GM21786 (cell line): ENCODE measurements at regions not wholly inside any gene's neighbourhood (a gene's known extent, or its start where the extent isn't known, plus 50 kb on each side); places are given as distances from the start of the nearest gene placed in this dataset.
A peak's percentile ranks its signal among the peaks of the same experiment; 100 is the strongest.

Experiments used
- ATAC-seq: cut with Tn5 transposase; IDR thresholded peaks from one replicate; pipeline ENCODE4 v1.9.1; 2021; ENCODE audit not compliant: unreplicated experiment

DNA sequence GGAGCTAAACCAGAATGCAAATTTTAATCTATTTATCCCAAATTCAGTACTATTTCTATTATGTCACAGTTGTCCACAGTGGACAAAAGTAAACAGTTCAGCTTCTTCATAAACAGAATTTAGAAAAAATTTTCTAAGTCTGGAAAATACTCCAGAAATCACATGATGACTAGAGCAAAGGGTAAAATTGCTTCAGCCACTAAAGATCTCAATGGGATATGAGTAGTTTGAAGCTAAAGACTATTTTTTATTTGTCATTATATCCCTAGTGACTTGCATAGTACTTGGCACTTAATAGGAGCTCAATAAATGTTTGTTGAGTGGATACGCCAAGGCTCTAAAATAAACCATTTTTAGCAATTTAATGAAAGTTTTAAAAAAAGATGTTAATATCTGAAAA lies 354.3 kb upstream of the AGTR1 start:
- no peak for ATAC-seq

DNA sequence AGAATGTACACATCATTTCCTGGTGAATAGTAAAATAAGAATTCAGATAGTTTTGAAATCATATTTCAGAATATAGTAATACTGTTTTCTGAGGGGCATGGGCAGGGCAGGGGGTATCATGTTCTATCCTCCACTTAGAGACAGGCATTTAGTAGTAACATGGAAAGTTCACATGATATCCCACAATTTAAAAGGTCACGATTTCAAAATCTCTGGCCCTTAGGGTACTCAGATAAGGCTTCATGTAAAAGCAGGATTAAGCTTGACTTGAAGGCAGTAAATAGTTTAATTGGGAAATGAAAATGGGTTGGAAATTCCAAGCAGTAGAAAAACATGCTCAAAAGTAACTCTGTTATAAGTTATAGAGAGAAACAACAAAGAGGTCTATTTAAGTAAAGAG lies 353.2 kb upstream of the AGTR1 start:
- ATAC-seq, result no peak

DNA sequence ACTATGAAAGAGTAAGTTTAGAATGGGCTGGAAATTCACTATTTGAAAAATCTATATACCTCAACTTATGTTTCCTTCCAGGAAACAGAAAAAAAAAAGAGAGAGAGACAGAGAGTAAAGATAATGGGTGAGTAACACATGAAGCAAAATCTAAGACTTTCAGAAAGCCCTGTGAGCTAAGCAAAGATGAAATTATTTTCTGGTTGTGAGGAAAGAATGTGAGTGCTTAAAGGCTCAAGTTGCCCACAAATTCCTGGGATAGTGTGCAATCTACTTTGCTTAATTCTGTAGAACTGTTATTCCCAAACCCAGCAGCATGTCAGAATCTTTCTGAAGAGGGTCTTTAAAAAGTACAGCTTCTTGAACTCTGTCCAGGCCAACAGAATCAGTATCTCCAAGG lies 337.7 kb upstream of the AGTR1 start:
- no peak for ATAC-seq

DNA sequence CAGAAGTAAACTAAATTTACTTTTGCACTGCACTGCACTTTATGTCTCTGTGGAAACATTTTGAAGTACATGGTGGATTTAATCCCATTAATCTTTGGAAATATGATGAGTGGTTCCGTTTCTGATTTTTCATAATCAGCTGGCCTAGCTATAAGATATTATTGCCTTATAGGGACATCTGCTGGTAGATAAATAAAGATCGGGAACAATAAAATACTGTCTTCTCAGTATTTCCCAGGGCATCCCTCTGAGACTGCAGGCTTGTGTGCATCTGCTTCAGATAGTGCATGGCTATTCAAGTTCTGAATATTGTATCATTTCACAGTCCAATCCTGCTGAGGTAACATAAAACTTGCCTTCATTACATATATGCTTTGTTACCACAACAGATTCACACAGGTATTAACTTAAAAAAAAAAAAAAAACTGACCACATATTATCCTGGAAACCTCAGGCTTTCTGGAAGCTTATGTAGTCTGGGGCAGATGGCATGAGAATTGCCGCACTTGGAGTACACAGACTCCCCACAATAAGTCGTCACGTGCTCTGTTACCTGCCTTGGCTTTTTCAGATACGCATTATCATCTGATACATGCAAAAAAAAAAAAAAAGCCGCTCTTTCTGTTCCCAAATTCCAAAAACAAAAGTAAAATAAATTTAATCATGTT lies 330.8 kb upstream of the AGTR1 start:
- ATAC-seq, result no peak

DNA sequence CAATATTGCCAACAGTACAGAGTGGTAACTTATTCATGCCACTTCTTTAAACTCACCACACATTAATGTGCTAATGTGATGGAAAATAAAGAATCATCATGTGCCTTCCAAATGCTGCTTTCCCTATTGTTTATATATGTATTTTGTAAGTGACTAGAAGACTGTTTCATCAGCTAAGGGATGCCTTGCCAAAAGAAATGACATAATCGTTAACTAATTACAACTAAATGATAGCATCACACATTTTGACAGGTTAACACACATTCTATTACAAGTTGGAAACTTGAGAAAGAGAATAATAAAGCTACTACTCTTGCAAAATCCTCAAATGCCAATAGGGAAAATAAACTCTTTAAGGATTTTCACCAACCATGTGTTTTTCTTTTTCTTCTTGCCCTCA lies 329.9 kb upstream of the AGTR1 start:
- ATAC-seq, result no peak

DNA sequence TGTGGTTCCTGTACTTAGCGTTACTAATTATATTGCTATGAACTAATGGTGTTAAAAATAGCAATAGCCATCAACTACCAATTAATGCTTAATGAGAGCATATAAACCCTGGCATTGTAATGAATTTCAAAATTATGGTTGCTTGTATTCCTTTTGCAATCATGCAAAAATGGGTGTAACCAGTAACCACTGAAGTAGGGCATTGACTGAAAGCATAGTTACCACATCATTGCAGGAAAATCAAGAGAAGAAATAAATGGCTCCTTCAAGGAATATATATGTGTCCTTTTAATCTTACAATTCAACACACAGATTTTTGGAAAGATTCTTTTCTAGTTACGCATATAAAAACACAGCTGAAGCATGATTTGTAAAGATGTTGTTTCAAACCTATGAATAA lies 328.3 kb upstream of the AGTR1 start:
- ATAC-seq, result no peak

DNA sequence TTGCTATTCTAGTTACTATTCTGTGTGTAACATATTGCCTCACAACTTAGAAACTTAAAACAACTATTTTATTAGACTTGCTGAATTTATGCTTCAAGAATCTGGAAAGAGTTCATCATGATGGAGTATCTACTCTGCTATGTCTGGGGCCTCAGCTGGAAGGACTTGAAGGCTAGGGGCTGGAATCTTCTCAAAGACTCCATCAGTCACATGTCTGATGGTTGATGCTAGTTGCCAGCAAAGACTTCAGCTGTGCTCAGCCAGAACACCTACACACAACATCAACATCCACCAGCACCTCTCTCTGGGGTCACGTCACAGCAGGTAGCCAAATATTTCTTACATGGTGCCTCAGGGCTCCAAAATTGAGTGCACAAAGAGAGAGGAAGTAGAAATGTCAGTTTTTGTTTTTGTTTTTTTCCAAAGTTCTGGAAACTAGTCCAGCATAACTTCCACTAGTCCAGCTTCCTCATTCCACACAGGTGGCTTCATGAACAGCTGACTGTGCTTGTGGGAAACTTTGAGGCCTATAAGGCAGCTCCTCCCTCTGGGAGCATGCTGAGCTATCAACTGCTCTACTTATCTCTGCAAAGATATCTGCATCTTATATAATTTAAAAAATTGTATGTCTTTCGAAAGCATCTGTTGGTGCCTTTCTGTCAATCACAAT lies 325.4 kb upstream of the AGTR1 start:
- no peak for ATAC-seq

DNA sequence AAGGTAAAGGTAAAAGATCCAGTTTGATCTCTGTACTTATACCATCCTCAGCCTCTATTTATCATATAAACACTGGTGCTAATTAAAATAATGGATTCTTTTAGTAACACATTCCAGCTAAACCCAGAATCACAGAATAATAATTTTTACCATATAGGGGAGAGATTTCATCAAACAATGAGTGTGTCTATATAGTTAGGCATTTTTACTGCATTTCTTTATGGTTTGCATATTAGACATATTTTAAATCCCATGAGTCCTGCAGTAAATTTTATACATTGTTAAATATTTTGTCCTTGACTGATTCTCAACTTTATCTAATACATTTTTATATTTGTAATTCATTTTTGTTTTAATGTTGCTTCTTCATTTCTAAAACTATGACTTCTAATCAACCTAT lies 323.7 kb upstream of the AGTR1 start:
- ATAC-seq, result no peak

DNA sequence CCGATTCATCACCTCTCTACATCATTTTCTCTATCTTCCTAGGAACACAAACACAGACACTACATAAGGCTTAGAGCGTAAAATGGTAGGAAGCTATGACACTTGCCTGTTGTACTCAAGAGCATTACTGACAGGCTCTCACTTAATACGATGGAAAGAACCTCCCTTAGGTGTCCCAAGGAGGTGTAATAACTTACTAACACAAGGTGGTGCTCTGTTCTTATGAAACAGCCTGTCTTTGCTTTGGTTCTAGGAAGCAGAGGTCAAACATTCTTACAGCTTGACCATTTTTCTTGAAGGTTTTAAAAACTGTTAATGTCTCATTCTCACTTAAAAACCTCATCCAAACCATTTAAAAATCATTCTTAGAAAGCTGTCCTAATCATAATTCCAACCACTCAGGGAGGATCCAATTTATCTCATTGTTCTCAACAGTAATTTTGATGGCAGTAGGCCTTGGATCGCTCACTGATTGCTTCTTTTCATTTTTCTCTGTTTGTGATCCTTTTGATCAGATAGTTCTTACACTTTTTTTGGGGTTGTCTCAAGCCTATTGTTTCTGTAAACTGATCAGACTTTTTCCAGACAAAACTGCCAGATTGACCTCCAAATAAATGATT lies 317.8 kb upstream of the AGTR1 start:
- peak; percentile 85 for ATAC-seq

DNA sequence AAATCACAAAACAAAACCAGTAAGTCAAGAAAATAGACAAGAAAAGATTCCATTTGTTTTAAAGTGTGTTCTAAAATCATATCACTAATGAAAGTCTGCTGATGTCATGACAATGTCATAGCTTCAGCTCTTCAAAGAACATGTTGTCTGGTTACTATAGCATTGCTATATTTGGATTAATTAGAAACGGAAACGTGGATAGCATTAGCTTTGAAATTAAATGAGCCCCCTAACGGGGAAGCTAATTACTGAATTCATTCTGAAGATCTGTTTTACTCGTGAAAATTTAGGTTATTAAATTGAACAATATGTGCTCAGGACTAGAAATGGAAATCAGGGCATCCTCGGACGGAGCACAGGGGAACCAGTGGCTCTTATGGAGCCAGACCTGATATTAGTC lies 316.7 kb upstream of the AGTR1 start:
- ATAC-seq, result no peak

DNA sequence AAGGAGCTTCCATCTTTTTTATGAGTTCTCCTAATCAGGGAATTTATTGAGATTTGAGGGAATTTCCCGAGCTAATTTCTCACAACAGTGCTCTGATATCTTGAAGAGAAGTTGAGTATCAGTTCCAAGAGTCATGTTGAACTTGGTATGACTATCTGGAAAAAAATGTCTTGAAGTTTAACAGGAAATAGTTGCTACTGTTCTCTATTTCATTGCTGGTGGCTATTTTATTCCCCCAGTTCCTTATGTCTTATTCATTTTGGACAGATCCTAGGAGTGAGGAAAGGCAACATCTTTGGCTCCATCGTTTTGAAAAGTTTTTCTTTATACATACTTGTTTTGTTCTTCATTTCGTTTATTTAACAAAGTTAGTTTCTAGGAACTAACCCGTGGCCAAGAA lies 307.8 kb upstream of the AGTR1 start:
- ATAC-seq, result no peak

DNA sequence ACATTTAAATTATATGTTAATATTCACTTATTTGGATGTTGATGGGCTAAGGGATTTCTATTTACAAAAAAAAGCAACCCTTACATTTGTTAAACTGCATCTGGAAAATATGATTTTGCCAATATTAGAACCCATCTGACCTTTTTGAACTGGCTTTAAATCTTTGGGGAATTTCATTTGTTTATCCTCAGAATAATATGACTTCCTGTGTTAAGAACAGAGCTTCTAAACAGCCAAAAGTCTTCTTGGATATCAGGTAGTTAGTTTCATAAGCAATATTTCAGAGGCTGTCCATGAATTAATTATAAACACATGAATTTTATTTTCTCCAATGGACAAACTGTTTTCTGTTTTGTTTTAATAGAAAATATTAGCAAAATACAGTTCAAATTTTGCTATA lies 301.9 kb upstream of the AGTR1 start:
- no peak for ATAC-seq

DNA sequence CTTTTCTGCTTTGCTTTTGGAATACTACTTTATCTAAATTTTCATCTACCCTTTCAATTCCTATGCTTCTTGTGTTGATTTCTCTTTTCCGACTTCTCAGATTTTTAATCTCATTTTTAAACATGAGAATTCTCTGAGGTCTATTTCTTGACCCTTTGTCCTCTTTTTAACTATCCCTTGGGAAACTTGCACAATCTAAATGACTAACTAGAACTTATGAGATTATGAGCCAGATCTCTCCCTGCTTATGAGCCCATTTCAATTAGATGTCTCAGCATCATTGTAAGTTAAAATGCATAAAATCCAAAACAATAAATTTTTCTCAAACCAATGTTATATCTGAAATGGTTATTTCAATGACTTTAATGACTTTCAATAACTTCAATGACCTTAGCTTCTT lies 296.9 kb upstream of the AGTR1 start:
- ATAC-seq, result no peak

DNA sequence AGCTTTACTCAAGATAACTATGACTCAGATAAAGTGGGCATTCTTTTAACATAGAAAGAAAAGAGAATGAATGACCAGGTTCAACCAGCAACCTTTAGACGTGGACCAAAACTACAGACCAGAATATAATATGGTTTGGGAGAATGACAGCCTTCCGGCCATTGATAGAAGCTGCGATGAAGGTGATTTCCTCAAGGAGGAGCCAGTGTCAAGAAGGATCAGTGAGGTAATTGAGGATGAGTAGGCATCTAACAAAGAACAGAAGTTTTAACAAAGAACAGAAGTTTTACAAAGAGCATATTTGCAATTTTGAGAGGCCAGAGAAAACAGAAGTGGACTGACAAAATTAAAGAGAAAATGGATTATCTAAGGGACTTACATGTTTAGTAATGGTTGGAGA lies 289.0 kb upstream of the AGTR1 start:
- ATAC-seq, result no peak

DNA sequence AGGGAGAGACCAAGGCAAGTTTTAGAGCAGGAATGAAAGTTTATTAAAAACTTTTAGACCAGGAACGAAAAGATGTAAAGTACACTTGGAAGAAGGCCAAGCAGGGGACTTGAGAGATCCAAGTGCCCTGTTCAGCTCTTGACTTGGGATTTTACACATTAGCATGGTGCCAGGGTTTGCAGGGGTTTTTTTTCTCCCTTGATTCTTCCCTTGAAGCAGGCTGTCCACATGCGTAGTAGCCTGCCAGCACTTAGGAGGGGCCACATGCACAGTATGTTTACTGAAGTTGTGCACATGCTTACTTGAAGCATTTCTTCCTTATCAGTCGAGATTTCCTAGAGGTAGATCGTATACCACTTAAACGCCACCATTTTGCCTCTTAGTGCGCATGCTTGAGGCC lies 277.5 kb upstream of the AGTR1 start:
- no peak for ATAC-seq

DNA sequence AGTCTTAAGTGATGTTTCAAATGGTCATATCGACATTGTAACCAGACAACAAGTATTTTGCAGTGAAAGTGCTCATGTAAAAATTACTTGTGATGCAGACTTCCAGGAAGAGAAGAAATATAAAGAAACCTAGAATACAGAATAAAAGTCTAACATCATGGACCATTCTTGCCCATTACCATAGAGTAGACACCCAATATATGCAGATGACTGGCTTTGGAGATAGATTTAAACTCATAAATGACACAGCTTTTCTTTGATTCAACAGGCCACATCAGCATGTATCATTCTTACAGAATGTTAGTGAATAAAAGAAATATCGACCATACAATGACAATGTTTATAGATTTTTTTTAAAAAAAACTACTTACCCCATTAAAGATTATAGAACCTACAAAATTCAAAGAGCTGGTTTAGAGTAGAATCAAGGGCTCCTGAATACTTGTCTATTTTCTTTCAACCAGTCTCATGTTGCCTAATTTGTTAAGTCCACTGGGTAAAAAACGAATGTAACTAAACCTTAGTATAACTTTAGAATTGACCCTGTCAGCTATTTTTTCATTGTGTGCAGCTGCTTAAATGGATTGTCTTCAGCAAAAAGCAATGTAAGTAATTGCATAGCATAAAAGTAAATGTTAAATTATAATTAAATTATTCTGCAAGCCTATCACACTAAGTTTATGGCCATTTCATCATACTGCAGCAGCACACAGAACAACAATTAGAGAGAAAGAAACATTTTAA lies 268.7 kb upstream of the AGTR1 start:
- no peak for ATAC-seq

DNA sequence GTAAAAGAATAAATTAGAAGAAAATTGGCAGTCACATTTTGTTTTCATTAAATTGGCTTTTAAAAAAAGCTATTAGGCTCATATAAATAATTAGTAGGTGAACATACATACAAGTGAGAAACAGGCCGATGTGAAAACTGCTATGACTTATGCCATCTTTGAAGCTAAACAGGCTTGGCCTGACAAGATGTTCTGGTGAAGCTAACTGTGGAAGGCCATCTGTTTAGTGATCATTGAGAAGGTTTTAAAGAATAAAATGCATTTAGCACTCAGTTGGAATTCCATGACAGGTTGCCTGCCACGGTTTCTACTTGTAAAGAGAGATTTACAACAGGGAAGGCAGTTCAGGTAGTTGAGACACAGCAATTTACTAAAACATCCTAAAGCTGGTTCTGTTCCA lies 264.0 kb upstream of the AGTR1 start:
- ATAC-seq, result no peak

DNA sequence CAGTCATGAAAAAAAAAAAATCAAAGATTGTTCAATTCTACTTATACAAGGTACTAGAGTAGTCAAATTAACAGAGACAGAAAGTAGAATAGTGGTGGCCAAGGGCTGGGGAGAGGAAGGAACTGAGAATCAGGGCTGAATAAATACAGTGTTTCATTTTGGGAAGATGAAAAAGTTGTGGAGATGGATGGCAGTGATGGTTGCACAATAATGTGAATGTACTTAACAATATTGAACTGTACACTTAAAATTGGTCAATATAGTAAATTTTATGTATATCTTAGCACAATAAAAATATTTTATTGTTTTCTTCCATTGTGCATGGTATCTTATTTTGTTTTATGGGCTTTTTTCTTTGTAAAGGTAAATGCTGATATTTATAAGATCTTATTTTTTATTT lies 262.2 kb upstream of the AGTR1 start:
- ATAC-seq, result no peak

DNA sequence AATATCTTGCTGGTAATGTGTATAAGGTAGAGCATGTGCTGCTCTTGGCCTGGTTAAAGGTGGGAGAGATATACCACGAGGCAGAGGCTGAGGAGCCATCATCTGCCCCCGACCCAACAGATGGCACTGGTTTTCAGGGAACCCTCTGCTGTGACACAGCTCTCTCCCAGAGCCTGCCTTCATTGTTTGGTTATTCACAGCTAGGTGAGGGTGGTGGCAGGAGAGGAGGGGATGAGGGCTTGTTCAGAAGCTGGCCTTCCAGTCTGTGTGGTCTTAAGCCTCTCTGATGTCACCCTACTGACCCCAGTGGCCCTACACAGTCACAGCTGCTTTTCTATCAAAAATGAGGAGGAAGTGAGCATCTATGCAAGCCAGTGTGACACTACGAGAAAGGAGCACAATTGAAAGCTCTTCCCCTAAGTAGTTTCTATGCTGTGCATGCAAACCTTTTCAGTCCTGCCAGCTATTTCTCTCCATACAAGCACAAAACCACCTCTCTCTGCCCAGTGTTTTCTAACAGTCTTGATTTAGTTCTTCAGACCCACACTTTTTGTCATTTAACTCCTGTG lies 258.4 kb upstream of the AGTR1 start:
- ATAC-seq, result peak; percentile 55

DNA sequence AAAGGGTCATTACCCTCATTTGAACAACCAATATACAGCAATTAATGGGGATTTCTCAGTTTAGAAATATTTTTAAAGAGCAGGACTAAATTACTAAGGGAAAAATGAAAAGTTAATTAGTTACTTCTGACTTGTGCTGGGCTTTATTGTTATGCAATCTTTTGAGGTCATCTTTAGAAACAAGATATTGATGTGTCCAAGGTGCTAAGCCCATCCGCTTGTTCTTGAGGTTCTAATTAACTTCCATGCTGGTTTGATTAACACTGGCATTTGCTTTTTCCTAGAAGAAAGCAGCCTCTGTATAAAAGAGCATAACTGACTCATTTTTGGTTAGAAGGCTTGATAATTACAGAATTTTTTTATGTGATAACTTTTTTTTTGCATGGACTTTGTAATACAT lies 256.5 kb upstream of the AGTR1 start:
- ATAC-seq, result no peak

DNA sequence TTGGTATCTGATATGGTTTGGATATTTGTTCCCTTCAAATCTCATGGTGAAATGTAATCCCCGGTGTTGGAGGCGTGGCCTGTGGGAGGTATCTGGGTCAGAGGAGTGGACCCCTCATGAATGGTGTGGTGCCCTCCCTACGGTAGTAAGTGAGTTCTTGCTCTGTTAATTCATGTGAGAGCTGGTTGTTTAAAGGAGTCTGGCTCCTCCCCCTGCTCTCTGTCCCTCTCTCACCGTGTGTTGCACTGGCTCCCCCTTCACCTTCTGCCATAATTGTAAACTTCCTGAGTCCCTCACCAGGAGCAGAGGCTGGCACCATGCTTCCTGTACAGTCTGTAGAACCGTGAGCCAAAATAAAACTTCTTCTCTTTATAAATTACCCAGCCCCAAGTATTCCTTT lies 246.9 kb upstream of the AGTR1 start:
- ATAC-seq, result no peak

DNA sequence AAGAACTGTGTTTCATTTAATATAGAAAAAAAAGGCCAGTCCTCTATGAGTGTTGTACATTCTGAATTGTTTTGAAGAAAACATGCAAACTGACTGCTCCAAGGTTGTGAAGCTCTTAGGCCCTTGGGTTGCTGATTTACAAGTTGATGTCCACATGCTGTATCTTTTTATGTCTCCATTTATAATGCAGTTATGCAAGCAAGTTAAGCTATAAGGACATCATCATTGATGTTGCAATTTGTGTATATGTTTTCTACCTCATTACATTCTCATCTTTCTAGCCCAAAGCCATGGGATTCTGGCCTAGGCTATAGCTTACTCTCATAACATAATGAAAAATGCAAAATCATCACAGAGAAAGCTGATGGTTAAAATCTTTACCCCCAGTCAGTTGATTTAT lies 245.7 kb upstream of the AGTR1 start:
- no peak for ATAC-seq
